A673 (cell line): ENCODE measurements at regions not wholly inside any gene's neighbourhood (a gene's known extent, or its start where the extent isn't known, plus 50 kb on each side); places are given as distances from the start of the nearest gene placed in this dataset.
"Not testable (repeated sequence)": the region's sequence is repeated elsewhere in the genome, so short reads cannot be mapped to it uniquely, and the experiment has no call there.

Source experiments
- CTCF ChIP-seq: fragments of 300-800, 200-600 bp; sonication (generic); conservative IDR thresholded peaks from 2 replicates; pipeline ENCODE4 v1.5.1; 2017; ENCODE audit warnings: low read depth, mild to moderate bottlenecking, antibody characterized with exemption, low read length, moderate library complexity, mixed read lengths
- EZH2 ChIP-seq: fragments of 200-600 bp; sonication (generic); IDR thresholded peaks from 2 replicates; pipeline ENCODE4 v1.6.1; 2017; ENCODE audit warnings: borderline replicate concordance, low read depth, mild to moderate bottlenecking, mixed read lengths, antibody characterized with exemption, low read length; ENCODE audit not compliant: poor library complexity, severe bottlenecking

DNA sequence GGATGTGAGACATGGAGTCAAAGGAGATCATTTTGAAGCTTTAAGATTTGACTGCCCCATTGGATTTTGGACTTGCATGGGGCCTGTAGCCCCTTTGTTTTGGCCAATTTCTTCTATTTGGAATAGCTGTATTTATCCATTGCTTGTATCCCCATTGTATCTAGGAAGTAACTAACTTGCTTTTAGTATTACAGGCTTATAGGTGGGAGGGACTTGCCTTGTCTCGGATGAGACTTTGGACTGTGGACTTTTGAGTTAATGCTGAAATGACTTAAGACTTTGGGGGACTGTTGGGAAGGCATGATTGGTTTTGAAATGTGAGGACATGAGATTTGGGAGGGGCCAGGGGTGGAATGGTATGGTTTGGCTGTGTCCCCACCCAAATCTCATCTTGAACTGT is 105.2 kb downstream of the FOXD2 start:
- TF ChIP-seq CTCF, EZH2: not testable (repeated sequence)
